GM19099 (cell line): ENCODE measurements at regions not wholly inside any gene's neighbourhood (a gene's known extent, or its start where the extent isn't known, plus 50 kb on each side); places are given as distances from the start of the nearest gene placed in this dataset.

ENCODE experiments used
- POLR2A ChIP-seq: IDR thresholded peaks from 3 replicates; pipeline ENCODE4 v1.6.1; 2011; ENCODE audit warnings: low read depth; ENCODE audit not compliant: insufficient read length; ENCODE audit errors: extremely low read depth

- TF ChIP-seq POLR2A, result no peak
These were observed 1985.2 kb upstream of the CDH9 start for GRCh38 chr5:29023541-29023940.

GRCh38 chr5:29017501-29017900 lies 1979.1 kb upstream of the CDH9 start:
- TF ChIP-seq POLR2A, result no peak

GRCh38 chr5:29016067-29016466 lies 1977.7 kb upstream of the CDH9 start:
- no peak for TF ChIP-seq POLR2A

GRCh38 chr5:29015523-29015922 lies 1977.1 kb upstream of the CDH9 start:
- TF ChIP-seq POLR2A, result no peak

GRCh38 chr5:29005386-29005785 lies 1967.0 kb upstream of the CDH9 start:
- TF ChIP-seq POLR2A, result no peak

GRCh38 chr5:29002481-29002880 lies 1964.1 kb upstream of the CDH9 start:
- TF ChIP-seq POLR2A, result no peak

GRCh38 chr5:29001666-29002065 lies 1963.3 kb upstream of the CDH9 start:
- no peak for TF ChIP-seq POLR2A

GRCh38 chr5:28984639-28985038 lies 1946.3 kb upstream of the CDH9 start:
- TF ChIP-seq POLR2A, result no peak

GRCh38 chr5:28975508-28975907 lies 1937.1 kb upstream of the CDH9 start:
- no peak for TF ChIP-seq POLR2A

GRCh38 chr5:28967848-28968247 lies 1929.5 kb upstream of the CDH9 start:
- no peak for TF ChIP-seq POLR2A

- no peak for TF ChIP-seq POLR2A
These were observed 1923.4 kb upstream of the CDH9 start for GRCh38 chr5:28961816-28962215.

GRCh38 chr5:28958581-28958980 lies 1920.2 kb upstream of the CDH9 start:
- no peak for TF ChIP-seq POLR2A

GRCh38 chr5:28957450-28957849 lies 1919.1 kb upstream of the CDH9 start:
- TF ChIP-seq POLR2A, result no peak

GRCh38 chr5:28954074-28954473 lies 1915.7 kb upstream of the CDH9 start:
- no peak for TF ChIP-seq POLR2A

- TF ChIP-seq POLR2A, result no peak
These were observed 1909.5 kb upstream of the CDH9 start for GRCh38 chr5:28947865-28948264.

GRCh38 chr5:28945859-28946258 lies 1907.5 kb upstream of the CDH9 start:
- TF ChIP-seq POLR2A, result no peak

GRCh38 chr5:28927559-28928326 lies 1889.4 kb upstream of the CDH9 start:
- TF ChIP-seq POLR2A, result no peak

- no peak for TF ChIP-seq POLR2A
These were observed 1888.0 kb upstream of the CDH9 start for GRCh38 chr5:28926422-28926821.

GRCh38 chr5:28917631-28918030 lies 1879.2 kb upstream of the CDH9 start:
- no peak for TF ChIP-seq POLR2A
